Inflammatory macrophage (primary cell): ENCODE measurements at regions not wholly inside any gene's neighbourhood (a gene's known extent, or its start where the extent isn't known, plus 50 kb on each side); places are given as distances from the start of the nearest gene placed in this dataset.

Experiments
- DNase-seq, 2 donors: peaks; one replicate each; pipeline ENCODE4 v3.0.0-alpha.2; 2020 to 2022

- DNase-seq = no peak
Measured at GRCh38 chr2:133773854-133774653, 205.8 kb upstream of the NCKAP5 start.

GRCh38 chr2:133774654-133775015, 206.4 kb upstream of the NCKAP5 start:
- no peak for DNase-seq

GRCh38 chr2:133776936-133777573, 208.8 kb upstream of the NCKAP5 start:
- no peak for DNase-seq

GRCh38 chr2:133777574-133777960, 209.3 kb upstream of the NCKAP5 start:
- no peak for DNase-seq

GRCh38 chr2:133780099-133780996, 212.1 kb upstream of the NCKAP5 start:
- DNase-seq = peak; percentile 12 to 22

GRCh38 chr2:133780997-133781513, 212.8 kb upstream of the NCKAP5 start:
- no peak for DNase-seq

- no peak for DNase-seq
Measured at GRCh38 chr2:133787207-133787606, 218.9 kb upstream of the NCKAP5 start.

GRCh38 chr2:133787651-133788050, 219.4 kb upstream of the NCKAP5 start:
- DNase-seq = no peak

GRCh38 chr2:133788386-133788785, 220.1 kb upstream of the NCKAP5 start:
- no peak for DNase-seq

- no peak for DNase-seq
Measured at GRCh38 chr2:133789743-133790142, 221.5 kb upstream of the NCKAP5 start.

- DNase-seq = no peak
Measured at GRCh38 chr2:133790711-133791110, 222.4 kb upstream of the NCKAP5 start.

- DNase-seq = no peak
Measured at GRCh38 chr2:133791191-133791590, 222.9 kb upstream of the NCKAP5 start.

GRCh38 chr2:133792223-133792622, 224.0 kb upstream of the NCKAP5 start:
- DNase-seq = no peak

GRCh38 chr2:133794114-133794513, 225.9 kb upstream of the NCKAP5 start:
- no peak for DNase-seq

GRCh38 chr2:133801946-133802345, 233.7 kb upstream of the NCKAP5 start:
- no peak for DNase-seq

- DNase-seq = no peak
Measured at GRCh38 chr2:133802409-133803039, 234.3 kb upstream of the NCKAP5 start.

- DNase-seq = no peak
Measured at GRCh38 chr2:133806564-133806963, 238.3 kb upstream of the NCKAP5 start.

- DNase-seq = no peak
Measured at GRCh38 chr2:133809485-133809884, 241.2 kb upstream of the NCKAP5 start.

- DNase-seq = no peak
Measured at GRCh38 chr2:133810559-133810958, 242.3 kb upstream of the NCKAP5 start.

- peak in 1 of 2 donors; percentile 15 for DNase-seq
Measured at GRCh38 chr2:133811409-133812125, 243.3 kb upstream of the NCKAP5 start.

- no peak for DNase-seq
Measured at GRCh38 chr2:133812826-133813617, 244.8 kb upstream of the NCKAP5 start.
